RWPE2 (cell line): ENCODE measurements at regions not wholly inside any gene's neighbourhood (a gene's known extent, or its start where the extent isn't known, plus 50 kb on each side); places are given as distances from the start of the nearest gene placed in this dataset.

Experiments
- ATAC-seq: fragments of 200-7000 bp; cut with Tn5 transposase; 3 replicates; pipeline ENCODE4 v1.9.1; 2021; ENCODE audit warnings: low read depth
- DNase-seq: peaks from one replicate; pipeline ENCODE4 v3.0.0-alpha.2; 2020; ENCODE audit warnings: low spot score
- H3K27ac ChIP-seq: fragments of 450-650 bp; 2 replicates; pipeline ENCODE4 v1.5.1; 2017; ENCODE audit warnings: mild to moderate bottlenecking; ENCODE audit not compliant: poor library complexity, severe bottlenecking
- H3K27me3 ChIP-seq: fragments of 250-450 bp; sonication (Bioruptor Pico); 2 replicates; pipeline ENCODE4 v1.5.1; 2021; ENCODE audit warnings: mild to moderate bottlenecking, moderate library complexity; ENCODE audit not compliant: insufficient read depth, poor library complexity, severe bottlenecking
- H3K36me3 ChIP-seq: fragments of 250-450 bp; sonication (Bioruptor Pico); 2 replicates; pipeline ENCODE4 v1.5.1; 2020; ENCODE audit warnings: low read depth, mild to moderate bottlenecking, moderate library complexity
- H3K4me1 ChIP-seq: fragments of 250-450 bp; sonication (Bioruptor Pico); 2 replicates; pipeline ENCODE4 v1.5.1; 2021; ENCODE audit warnings: mild to moderate bottlenecking, moderate library complexity; ENCODE audit not compliant: insufficient read depth, poor library complexity, severe bottlenecking
- H3K4me3 ChIP-seq: fragments of 250-450 bp; sonication (Bioruptor Pico); 2 replicates; pipeline ENCODE4 v1.5.1; 2021; ENCODE audit warnings: mild to moderate bottlenecking, moderate library complexity; ENCODE audit not compliant: severe bottlenecking
- H3K9me3 ChIP-seq: fragments of 250-450 bp; sonication (Bioruptor Pico); 2 replicates; pipeline ENCODE4 v1.5.1; 2021; ENCODE audit warnings: mild to moderate bottlenecking, moderate library complexity; ENCODE audit not compliant: severe bottlenecking
- CTCF ChIP-seq: fragments of 450-650 bp; IDR thresholded peaks from one replicate; pipeline ENCODE4 v1.5.1; 2017; ENCODE audit warnings: mild to moderate bottlenecking, moderate library complexity; ENCODE audit not compliant: poor library complexity, severe bottlenecking

- no peak for ATAC-seq
- Histone ChIP-seq H3K4me3 (no peak overlapping the region), H3K36me3 (no peaks in the 10 kb centered on the region), H3K4me1 (no peaks in the 10 kb centered on the region), H3K27ac (no peak overlapping the region), H3K27me3 (peaks cover 26% of the 10 kb centered on the region), H3K9me3 (no peaks in the 10 kb centered on the region)
- DNase-seq: peak; percentile 7
- no peak for TF ChIP-seq CTCF
Measured at GRCh38 chr7:155363146-155363539, 65.5 kb downstream of the INSIG1 start.

- Histone ChIP-seq H3K4me3 (no peak overlapping the region), H3K27me3 (peaks cover 26% of the 10 kb centered on the region), H3K9me3 (no peaks in the 10 kb centered on the region), H3K27ac (no peak overlapping the region), H3K4me1 (no peaks in the 10 kb centered on the region), H3K36me3 (no peaks in the 10 kb centered on the region)
- ATAC-seq (no peak), DNase-seq (peak; percentile 32)
- peak; percentile 6 for TF ChIP-seq CTCF
Measured at GRCh38 chr7:155363852-155364600, 66.3 kb downstream of the INSIG1 start.

GRCh38 chr7:155365146-155365874 lies 67.6 kb downstream of the INSIG1 start:
- no peaks in the 10 kb centered on the region for H3K4me1 ChIP-seq
- no peak overlapping the region for H3K27ac ChIP-seq
- TF ChIP-seq CTCF: no peak
- H3K9me3 ChIP-seq: no peaks in the 10 kb centered on the region
- H3K4me3 ChIP-seq: no peak overlapping the region
- H3K36me3 ChIP-seq: no peaks in the 10 kb centered on the region
- ATAC-seq (no peak), DNase-seq (peak; percentile 7)
- H3K27me3 ChIP-seq: peaks cover 25% of the 10 kb centered on the region

GRCh38 chr7:155368894-155369600 lies 71.4 kb downstream of the INSIG1 start:
- H3K27ac ChIP-seq: no peak overlapping the region
- H3K9me3 ChIP-seq: no peaks in the 10 kb centered on the region
- ATAC-seq: no peak
- peaks cover 51% of the 10 kb centered on the region for H3K27me3 ChIP-seq
- no peak for DNase-seq
- no peak overlapping the region for H3K4me3 ChIP-seq
- no peaks in the 10 kb centered on the region for H3K4me1 ChIP-seq
- no peaks in the 10 kb centered on the region for H3K36me3 ChIP-seq
- TF ChIP-seq CTCF: no peak
